RPMI7951 (cell line): ENCODE measurements at regions not wholly inside any gene's neighbourhood (a gene's known extent, or its start where the extent isn't known, plus 50 kb on each side); places are given as distances from the start of the nearest gene placed in this dataset.

Source experiments
- DNase-seq: peaks from one replicate; pipeline ENCODE4 v3.0.0-alpha.2; 2012; ENCODE audit warnings: low read depth

DNA sequence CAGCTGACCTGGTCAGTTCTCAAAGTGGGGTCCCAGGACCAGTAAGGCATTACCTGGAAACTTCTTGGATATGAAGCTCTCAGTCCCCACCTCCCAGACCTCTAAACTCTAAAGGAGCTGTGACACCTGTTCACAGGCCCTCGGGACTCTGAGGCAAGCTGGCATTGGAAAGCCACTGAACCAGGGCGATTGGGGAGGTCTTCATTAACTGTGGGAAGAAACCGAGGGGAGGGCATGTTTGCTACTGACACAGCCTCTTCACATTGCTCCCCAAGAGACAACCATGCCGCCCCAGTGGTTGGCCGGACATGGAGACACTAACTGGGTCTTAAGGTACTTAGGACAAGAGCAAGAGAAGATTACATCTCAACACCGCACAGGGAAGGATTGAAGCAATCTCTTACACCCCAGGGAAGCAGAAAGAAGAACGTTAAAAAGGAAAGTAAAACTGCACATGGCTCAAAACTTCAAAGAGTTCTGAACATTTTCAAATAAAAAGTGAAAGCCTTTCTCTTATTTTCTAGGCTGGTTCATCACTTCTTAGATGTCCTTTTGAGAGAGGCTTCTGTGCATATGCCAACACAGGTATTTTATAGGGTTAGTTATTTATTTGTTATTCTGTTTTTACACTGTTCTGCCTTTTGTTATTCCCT lies 210.0 kb upstream of the CST7 start:
- peak; percentile 48 for DNase-seq

DNA sequence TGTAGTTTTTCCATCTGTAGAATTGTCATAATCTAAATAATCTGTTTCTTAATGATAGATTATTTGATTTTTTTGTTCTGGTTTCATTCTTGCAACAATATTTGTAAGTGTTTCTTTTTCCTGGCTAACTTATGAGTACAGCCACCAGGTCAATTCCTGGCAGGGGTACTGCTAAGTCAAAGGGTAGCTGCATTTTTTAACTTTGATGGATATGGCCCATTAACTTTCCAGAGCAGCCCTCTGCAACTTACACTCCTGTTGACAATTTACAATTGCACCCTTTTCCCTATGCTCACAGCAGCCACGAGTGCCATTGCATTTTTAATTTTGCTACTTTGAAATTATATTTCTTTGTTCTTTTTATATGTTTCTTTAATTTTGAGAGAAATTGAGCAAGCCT lies 209.3 kb upstream of the CST7 start:
- DNase-seq = no peak

DNA sequence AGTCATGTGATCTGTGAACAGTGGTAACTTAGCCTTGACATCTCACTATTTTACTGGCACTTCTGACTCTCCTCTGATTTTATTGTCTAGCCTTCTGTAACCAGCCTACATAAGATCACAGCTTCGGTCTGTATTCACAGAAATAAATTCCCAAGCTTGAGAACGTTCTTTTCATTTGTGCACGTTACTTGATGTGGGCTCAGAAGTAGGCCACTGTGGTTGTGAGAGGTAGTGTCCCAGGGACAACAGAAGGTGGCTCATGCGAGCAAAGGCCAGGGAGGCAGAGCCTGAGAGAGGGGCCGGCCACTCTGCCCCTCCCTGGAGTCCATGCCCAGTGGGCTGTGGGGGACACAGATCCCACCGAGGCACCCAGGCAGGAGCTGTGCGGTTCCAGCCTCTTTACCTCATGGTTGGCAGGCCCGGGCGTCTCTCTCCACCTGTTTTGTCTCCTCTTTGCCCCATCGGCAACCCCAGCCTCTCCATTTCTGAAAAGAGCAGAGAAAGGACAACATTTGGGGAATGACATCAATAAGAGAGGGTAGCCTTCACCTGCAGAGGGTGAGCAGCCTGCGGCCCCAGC lies 207.5 kb upstream of the CST7 start:
- DNase-seq = no peak

DNA sequence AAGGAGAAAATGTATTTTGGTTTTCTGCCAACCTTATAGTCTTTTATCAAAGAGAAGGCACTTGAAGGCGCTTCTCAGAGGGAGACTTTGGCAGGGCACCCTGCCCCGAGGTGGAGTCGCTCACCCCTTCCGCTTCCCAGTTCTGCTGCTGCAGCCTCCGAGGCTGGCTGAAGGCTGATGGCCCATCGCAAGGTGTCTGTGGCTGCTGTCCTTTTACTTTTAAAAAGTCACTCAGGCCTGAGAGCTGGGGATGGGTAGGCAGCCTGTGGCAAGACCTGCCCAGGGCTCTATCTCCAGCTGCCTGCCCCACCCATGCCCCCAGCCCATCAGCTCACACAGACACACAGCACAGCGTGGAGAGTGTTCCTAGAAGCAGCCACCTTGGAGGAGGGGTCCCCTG lies 206.6 kb upstream of the CST7 start:
- DNase-seq = no peak

DNA sequence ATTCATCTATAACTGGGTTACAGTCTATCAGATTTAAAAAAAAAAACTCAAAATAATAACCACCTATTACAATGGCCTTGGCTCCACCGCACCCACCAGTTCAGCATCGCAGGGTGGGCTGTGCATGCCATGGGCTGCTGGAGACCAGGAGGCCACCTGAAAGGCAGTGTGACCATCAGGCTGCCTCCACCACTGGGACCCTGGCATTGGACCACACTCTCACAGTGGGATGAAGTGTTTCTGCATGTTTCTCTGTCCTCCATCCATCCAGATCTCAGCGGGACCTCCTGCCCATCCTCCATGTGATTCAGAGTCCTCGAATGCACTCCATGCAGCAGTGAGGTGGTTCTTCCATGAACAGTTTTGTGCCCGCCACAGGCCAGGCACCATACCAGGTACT lies 206.1 kb upstream of the CST7 start:
- DNase-seq = no peak

DNA sequence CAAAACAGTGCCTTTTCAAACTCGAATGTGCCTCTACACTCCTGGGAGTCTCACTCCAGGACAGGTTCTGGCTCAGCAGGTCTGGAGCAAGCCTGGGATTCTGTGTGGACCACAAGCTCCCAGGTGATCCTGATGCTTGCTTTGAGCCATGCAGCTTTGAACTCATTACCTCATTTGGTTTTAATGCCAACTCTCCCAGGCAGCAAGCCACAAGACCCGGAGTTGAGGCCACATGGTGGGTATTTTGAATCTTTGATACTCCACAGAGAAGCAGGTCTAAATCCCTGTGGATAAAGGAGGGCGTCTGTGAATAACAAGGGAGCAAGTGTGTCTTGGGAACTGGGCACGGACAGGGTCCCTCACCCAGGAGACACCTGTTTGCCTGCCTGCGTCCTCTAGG lies 205.4 kb upstream of the CST7 start:
- no peak for DNase-seq

DNA sequence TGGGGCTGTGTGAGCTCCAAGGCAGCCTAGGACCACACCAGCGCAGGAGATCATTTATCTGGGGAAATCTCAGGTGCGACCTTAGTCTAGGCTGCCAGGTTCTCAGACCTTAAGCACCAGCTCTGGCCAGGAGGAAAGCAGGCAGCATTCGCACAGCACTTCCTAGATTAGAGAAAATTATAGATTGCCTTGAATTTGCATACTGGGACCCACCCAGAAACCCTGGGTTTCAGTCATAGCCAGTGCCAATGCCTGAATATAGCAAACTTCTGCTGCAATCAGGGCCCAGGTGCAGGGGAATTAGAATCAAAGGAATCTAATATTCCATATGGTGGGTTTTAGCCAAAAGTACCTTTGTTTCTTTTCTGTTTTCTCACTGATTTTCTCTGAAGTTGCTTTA lies 204.3 kb upstream of the CST7 start:
- no peak for DNase-seq

DNA sequence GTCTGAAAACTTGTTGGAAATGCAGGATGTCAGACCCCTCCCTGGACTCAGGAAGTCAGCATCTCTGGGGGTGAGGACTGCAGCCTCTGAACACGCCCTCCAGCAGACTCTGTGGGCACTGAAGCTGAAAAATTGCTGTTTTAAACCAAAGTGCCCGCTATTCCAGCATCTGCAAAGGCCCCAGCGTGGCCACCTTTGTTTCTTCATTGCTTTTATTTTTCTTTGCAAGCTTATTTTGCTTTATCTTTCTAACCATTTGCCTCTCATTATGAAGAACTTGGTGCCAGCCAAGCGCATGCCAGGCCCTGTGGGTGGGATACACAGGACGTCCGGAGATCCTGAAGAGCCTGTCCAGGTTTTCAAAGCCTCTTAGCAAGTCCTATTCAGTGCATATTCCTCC lies 203.9 kb upstream of the CST7 start:
- no peak for DNase-seq

DNA sequence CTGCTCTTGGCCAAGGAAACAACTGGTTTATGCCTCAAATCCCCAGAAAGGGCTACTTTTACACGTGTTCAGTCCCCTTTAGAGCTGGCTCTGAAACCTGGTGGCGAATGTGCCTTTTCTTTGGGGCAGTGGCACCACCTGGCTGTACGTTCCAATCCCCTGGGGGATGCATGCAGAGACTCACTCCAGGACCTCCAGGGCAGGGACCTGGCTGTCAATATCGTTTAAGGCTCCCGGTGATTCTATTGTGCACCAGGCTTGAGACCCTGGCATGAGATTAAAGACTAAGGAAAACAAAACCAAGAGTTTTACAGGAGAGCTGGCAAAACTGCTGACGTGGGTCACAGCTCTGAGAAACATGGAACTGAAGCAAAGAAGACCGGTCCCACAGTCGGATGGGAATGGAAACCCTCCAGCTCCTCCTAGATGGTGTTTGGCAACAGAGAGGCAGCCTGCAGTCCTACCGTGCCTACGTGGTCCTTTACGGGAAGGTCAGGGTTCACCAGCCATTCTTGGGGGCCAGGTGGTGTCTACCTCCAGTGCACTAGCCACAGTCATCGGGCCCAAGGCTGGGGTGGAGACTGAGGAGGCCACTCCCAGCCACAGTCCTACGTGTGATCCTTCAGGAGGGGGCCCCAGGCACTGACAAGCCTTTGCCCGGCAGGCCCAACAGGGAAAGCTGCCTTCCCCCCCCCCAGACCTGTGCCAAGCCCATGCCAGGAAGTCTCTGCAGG lies 203.3 kb upstream of the CST7 start:
- DNase-seq = no peak

DNA sequence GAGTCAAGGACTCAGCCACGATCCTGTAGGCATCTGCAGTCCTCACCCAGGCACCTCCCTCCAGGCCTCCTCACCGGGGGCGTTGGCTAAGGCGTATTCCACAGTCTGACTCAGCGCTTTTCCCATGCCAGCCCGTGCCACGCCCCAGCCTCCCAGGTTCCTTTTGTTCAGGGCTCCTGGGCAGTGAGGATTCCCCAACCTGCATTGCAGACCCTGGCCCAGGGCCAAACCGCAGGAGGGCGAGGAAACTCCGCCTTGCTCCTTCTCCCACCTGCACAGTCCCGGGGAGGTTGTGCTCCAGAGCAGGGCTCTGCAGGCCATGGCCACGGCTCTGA lies 202.8 kb upstream of the CST7 start:
- peak; percentile 72 for DNase-seq

DNA sequence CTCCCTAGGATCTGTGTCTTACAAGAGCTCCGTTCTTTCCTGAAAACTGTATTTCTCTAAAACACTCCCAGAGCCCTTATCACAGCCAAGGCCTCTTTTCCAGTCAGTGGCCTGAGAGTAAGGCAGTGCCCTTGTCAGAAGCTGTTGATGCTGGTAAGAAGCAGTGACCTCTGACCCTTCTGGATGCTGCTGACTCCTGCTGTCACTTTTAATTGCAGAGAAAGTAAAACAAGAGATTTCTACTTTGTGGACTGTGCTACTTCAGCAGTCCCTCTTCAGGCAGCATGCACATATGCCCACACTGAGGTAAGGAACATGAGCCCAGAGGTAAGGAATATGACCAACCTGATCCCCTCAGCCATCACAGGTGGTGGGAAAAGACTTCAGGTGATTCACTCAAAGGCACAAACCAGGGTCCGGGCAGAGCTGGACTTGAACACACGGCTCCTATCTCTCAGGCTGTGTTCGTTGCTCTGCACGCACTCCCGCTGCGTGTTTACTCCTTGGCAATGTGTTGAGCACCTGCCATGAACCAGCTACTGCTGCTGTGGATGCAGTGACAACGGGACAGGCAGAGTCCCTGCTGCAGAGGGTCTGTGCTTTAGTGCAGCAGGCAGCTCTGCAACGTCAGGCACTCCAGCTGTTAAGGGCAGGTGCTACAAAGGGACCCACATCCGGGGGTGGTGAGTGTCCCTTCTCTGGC lies 201.9 kb upstream of the CST7 start:
- no peak for DNase-seq

DNA sequence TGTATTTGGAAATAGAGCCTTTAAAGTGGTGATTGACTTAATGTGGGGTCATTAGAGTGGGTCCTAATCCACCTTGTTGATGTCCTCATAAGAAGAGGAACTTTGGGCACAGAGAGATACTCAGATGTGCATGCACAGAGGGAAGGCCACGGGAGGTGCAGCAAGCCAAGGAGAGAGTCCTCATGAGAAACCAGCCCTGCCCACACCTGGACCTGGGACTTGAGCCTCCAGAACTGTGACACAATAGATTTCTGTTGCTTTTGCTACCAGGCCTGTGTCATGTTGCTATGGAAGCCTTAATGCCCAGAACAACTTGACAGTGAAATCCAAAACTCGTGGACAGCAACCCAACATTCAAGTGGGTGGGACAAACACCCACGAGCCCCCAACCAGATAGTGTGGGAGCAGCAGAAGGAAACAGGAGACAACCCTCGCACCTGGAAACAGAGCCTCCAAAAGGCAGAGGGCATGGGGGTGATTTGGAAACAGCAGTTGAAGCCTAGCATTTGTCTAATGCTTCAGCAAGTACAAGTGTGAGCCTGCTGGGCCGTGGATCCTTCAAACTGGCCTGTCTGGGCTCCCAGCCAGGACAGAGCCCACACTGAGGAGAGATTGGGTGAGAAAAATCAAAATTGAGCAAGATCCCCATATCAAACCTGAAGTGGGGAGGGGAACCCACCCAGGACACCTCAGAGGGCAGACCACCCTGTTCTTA lies 201.0 kb upstream of the CST7 start:
- no peak for DNase-seq

DNA sequence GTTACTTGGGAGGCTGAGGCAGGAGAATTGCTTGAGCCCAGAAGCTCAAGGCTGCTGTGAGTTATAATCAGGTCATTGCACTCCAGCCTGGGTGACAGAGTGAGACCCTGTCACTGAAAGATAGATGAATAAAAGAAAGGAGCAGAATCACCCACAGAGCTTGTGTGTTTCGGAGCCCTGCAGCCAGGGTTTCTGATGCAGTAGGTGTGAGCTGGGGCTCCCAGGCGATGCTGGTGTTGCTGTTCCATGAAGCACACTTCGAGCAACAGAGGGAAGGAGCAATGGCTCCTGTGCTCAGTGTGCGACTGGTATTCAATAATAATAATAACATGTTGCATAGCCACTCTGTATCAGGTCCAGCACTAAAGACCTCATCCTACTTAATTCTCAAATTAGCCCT lies 197.5 kb upstream of the CST7 start:
- DNase-seq = no peak

DNA sequence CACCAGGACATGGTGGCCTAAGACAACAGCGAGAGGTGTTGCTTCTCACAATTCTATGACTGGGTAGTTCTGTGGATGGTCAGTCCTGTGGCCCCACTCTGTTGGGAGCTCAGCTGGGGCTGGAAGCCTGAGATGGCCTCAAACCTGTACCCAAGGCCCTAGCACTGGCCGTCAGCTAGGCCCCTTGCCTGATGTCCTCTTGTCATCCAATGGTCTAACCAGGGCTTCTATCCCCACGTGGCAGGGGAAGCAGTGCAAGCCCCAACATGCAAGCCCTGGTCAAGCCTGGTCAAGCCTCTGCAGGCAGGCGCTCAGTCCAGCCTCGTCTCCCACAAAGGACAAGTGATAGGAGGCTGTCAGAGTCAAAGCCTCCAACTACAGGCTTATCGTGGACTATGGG lies 196.5 kb upstream of the CST7 start:
- no peak for DNase-seq

DNA sequence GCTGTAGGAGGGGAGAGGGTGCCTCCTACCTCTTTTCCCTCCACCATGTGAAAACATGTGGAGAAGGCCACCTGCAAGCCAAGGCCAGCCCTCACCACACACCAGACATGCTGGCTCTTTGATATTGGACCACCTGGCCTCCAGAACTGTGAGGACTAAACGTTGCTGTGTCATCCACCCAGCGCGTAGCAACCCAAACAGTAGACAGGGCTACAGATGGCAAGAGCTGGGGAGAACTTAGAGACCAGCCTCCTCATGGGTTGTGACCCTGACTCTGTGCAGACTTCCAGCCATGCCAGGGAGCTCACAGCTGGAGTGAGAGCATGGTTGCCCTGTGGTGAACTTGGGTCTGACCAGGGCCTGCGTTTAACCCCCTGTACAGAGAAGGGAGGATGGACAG lies 195.9 kb upstream of the CST7 start:
- DNase-seq = no peak

DNA sequence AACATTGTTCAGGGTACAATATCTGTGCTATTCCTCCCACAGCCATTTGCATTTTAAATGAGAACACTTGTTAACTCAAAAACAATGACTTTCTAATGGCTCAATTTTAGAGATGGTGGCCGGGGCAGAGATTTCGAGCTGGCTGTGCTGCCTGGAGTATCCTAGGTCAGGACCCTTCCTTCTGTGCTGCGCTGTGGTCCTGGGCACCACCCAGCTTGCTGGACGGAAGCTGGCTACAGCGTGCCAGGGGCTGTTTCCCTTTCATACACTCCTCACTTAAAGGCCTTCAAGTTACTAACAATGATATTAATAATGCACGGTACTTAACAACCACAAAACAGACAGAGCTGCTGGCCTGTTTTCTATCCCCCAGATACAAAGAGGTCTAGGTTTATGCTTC lies 194.4 kb upstream of the CST7 start:
- no peak for DNase-seq

DNA sequence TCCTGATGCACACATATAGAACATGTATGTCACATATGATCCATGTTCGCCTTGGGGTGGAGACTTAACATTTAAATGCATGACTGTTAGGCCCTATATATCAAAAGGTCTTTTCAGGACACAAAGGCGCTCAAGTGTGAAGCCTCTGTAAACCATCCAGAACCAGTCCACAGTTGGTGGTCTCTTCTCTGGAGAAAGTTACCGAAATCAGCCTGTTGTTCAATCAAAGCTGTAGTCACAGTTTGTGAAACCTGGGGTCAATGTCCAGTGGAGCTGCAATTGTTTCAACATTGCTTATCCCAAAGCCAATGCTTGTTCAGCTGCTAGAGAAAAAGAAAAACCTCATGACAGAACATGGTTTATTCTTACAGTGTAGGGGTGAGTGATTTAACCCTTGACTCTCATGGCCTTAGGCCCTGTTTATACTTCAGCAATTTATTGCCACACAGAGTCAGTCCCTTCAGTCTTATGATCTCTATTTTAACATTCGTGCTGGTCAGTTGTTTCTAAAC lies 193.6 kb upstream of the CST7 start:
- peak; percentile 82 for DNase-seq

DNA sequence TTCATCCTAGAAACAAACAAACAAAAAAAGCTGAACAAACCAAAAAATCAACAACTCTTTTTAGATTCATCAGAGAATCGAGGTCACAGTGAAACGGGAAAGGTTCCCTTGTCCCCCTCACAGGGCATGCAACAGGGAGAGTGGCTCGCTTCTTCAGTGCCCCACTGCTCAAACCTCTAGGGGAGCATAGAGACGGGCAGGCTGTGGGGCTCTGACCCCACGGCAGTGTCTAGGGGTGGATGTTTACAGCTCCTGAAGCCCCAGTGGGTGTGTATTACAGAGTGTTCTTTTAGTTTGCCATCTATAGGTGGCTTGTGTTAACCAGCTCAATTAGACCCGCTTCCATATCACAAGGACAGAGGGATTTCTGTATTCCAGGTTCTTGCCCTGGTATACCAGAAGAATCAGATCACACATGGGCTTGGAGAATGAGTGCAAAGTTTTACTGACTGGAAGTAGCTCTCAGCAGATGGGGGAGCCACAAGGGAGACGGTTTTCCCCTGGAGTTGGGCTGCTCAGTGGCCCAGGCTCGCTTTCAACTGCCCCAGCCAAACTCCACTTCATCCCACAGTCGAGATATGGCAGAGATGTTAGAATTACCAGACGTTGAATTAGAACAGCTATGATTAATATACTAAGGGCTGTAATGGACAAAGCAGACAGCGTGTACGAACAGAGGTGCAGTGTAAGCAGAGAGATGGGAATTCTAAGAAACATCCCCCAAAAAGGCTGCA lies 192.6 kb upstream of the CST7 start:
- no peak for DNase-seq

DNA sequence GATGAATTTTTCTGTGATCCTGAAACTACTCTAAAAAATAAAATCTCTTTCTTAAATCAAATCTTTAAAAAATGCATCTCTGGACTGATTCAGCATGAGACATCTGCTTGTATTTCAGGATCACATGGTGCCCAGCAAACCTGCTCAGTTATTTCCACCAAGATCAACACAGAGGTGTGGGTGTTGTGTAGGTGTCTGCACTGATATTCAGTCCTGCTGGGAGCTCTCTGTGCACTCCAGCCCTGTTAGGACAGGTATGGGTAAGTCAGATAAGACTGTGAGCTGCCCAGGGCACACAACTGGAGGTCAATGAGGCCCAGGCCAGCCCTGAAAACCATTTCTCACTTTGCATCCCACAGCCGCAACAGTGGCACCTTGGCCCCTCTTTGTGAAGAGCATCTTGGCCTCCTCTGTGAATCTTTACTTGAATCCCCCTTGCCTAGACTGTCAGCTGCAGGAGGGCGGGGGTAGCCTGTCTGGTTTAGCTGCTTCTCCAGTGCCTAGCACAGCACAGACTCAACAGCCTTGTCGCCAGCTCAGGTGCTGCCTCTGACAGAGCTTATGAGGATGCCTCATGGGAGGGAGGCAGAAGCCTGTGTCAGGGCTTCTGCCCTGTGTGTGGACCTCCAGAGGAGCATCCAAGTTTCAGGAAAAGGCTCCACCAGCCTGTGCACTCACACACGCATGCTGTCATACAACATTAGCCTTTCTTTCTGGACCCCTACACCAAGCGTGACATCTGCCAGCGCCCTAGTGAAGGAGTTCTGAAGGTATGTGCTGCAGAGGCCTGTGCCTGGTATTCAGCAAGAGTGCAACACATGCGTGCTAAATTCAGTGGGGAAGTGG lies 187.6 kb upstream of the CST7 start:
- DNase-seq = no peak

DNA sequence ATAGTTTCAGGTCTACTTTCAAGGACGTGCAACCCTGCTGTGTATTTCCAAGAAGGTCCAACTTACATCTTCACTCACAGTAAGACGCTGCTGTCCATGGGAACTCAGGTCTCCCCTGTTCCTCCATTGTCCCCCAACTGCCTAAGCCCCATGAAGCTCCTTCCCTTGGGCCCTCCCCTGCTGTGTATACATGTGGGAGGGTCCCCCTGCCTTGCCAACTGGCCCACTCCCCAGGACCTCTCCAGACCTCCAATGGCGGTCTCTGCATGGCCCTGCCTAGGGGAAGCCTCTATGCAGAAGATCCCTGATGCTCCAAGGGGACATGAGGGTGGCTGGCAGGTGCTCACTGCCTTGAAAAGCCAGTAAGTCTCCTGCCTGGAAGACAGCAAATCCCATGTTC lies 186.7 kb upstream of the CST7 start:
- no peak for DNase-seq
